ENCODE measurements at regions not wholly inside any gene's neighbourhood (a gene's known extent, or its start where the extent isn't known, plus 50 kb on each side); places are given as distances from the start of the nearest gene placed in this dataset.
A peak's percentile ranks its signal among the peaks of the same experiment; 100 is the strongest.

- whole genome bisulfite sequencing = 83% methylated on average over 1 of the region's 2 CpGs
- H3K36me3 ChIP-seq (ENCODE audit: insufficient read depth, low read length) = no peaks in the 10 kb centered on the region
- H3K4me3 ChIP-seq (ENCODE audit: low read length) = no peak overlapping the region
- H3K9me3 ChIP-seq (ENCODE audit: insufficient read depth, low read depth, low read length) = no peaks in the 10 kb centered on the region
- no peak overlapping the region for H3K27ac ChIP-seq (ENCODE audit: low read depth, low read length)
- H3K27me3 ChIP-seq (ENCODE audit: insufficient read depth, low read length) = no peaks in the 10 kb centered on the region
- no peak overlapping the region for H3K9ac ChIP-seq (ENCODE audit: low read depth, low read length)
- H3K4me1 ChIP-seq (ENCODE audit: insufficient read depth, low read length) = peaks cover 12% of the 10 kb centered on the region; the same call in 1 of the 2 replicates
Observed at GRCh38 chrX:13401724-13402123, 81.9 kb upstream of the ATXN3L start.

DNA sequence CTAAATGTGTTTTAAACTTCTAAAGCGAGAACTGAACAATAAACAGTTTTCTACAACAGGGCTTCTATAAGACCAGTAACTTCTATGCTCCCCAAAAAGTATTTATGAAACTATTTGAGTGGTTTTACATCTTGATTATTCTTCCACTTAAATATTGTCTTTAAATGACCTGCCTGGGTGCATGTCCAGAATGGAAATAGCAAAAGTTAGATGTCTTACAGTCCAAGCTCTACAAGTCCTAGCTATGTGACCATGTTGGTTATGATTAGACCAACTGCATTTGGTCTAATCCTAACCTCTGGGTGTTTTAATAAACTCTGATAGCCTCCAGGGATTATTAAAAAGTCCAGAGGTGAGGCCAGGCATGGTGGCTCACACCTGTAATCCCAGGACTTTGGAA, 79.0 kb upstream of the ATXN3L start:
- whole genome bisulfite sequencing = no CpG with 5 or more reads among the region's 1 CpG
- Histone ChIP-seq H3K27ac (ENCODE audit: low read depth, low read length) (peak overlapping the region; percentile 33; the same call in 1 of the 2 replicates), H3K27me3 (ENCODE audit: insufficient read depth, low read length) (no peaks in the 10 kb centered on the region), H3K4me1 (ENCODE audit: insufficient read depth, low read length) (peaks cover 12% of the 10 kb centered on the region; the same call in 1 of the 2 replicates), H3K9ac (ENCODE audit: low read depth, low read length) (no peak overlapping the region), H3K36me3 (ENCODE audit: insufficient read depth, low read length) (no peaks in the 10 kb centered on the region), H3K4me3 (ENCODE audit: low read length) (no peak overlapping the region), H3K9me3 (ENCODE audit: insufficient read depth, low read depth, low read length) (no peaks in the 10 kb centered on the region)

GRCh38 chrX:13397878-13398818, 78.3 kb upstream of the ATXN3L start:
- H3K4me3 ChIP-seq (ENCODE audit: low read length) = no peak overlapping the region
- H3K27me3 ChIP-seq (ENCODE audit: insufficient read depth, low read length) = no peaks in the 10 kb centered on the region

DNA sequence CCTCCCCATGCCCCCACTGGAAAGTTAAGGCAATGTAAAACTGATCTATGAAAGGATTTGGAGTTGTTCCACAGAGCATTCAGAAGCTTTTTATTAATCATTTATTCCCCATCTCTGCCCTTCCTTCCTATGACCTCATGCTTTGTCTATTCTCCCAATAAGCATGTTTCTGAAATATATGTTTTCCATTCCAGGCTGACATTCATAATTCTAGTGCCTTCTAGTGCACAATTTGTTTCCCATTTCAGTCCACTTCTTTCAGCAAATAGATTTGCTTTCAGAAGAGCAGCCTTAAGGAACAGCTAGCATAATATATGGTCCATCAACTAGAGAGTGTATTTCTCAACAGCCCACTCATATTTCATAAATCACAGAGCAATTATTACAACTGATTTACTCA, 77.1 kb upstream of the ATXN3L start:
- no peaks in the 10 kb centered on the region for H3K36me3 ChIP-seq (ENCODE audit: insufficient read depth, low read length)
- H3K27ac ChIP-seq (ENCODE audit: low read depth, low read length) = no peak overlapping the region
- no peaks in the 10 kb centered on the region for H3K27me3 ChIP-seq (ENCODE audit: insufficient read depth, low read length)
- no peak overlapping the region for H3K4me3 ChIP-seq (ENCODE audit: low read length)
- H3K9ac ChIP-seq (ENCODE audit: low read depth, low read length) = no peak overlapping the region
- H3K4me1 ChIP-seq (ENCODE audit: insufficient read depth, low read length) = peaks cover 12% of the 10 kb centered on the region; the same call in 1 of the 2 replicates
- no peaks in the 10 kb centered on the region for H3K9me3 ChIP-seq (ENCODE audit: insufficient read depth, low read depth, low read length)

More at GRCh38 chrX:13397878-13398818, 78.3 kb upstream of the ATXN3L start:
- 68% methylated on average over 2 of the region's 5 CpGs for WGBS
- peaks cover 12% of the 10 kb centered on the region; the same call in 1 of the 2 replicates for H3K4me1 ChIP-seq (ENCODE audit: insufficient read depth, low read length)
- H3K9ac ChIP-seq (ENCODE audit: low read depth, low read length) = no peak overlapping the region
- H3K27ac ChIP-seq (ENCODE audit: low read depth, low read length) = no peak overlapping the region
- no peaks in the 10 kb centered on the region for H3K9me3 ChIP-seq (ENCODE audit: insufficient read depth, low read depth, low read length)
- no peaks in the 10 kb centered on the region for H3K36me3 ChIP-seq (ENCODE audit: insufficient read depth, low read length)

DNA sequence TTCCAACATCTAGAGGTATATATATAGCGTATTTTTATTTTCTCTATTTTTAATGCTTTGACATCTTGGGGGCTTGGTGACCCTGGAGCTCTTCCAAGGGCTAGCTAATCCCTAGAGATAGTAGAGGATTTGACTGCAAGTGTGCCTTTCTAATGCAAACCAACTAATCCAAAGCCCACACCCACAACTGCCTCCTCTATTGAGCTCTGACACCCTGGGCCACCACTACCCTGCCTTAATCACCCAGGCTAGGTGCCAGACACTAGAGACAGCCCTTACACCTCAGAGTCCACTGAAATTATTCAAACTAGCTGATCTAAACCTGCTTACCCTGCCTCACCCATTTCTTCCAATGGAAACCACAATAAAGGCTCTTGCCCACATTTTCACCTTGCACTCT, 69.6 kb upstream of the ATXN3L start:
- Histone ChIP-seq H3K27ac (ENCODE audit: low read depth, low read length) (no peak overlapping the region), H3K9me3 (ENCODE audit: insufficient read depth, low read depth, low read length) (no peaks in the 10 kb centered on the region), H3K4me3 (ENCODE audit: low read length) (no peak overlapping the region), H3K36me3 (ENCODE audit: insufficient read depth, low read length) (no peaks in the 10 kb centered on the region), H3K9ac (ENCODE audit: low read depth, low read length) (no peak overlapping the region), H3K27me3 (ENCODE audit: insufficient read depth, low read length) (no peaks in the 10 kb centered on the region), H3K4me1 (ENCODE audit: insufficient read depth, low read length) (no peaks in the 10 kb centered on the region)
- no CpG with 5 or more reads among the region's 1 CpG for WGBS

GRCh38 chrX:13387666-13388494, 68.0 kb upstream of the ATXN3L start:
- Histone ChIP-seq H3K9ac (ENCODE audit: low read depth, low read length) (no peak overlapping the region), H3K27ac (ENCODE audit: low read depth, low read length) (no peak overlapping the region), H3K4me1 (ENCODE audit: insufficient read depth, low read length) (no peaks in the 10 kb centered on the region), H3K9me3 (ENCODE audit: insufficient read depth, low read depth, low read length) (no peaks in the 10 kb centered on the region), H3K4me3 (ENCODE audit: low read length) (no peak overlapping the region), H3K27me3 (ENCODE audit: insufficient read depth, low read length) (no peaks in the 10 kb centered on the region), H3K36me3 (ENCODE audit: insufficient read depth, low read length) (no peaks in the 10 kb centered on the region)
- 87% methylated on average over 2 of the region's 2 CpGs for WGBS

DNA sequence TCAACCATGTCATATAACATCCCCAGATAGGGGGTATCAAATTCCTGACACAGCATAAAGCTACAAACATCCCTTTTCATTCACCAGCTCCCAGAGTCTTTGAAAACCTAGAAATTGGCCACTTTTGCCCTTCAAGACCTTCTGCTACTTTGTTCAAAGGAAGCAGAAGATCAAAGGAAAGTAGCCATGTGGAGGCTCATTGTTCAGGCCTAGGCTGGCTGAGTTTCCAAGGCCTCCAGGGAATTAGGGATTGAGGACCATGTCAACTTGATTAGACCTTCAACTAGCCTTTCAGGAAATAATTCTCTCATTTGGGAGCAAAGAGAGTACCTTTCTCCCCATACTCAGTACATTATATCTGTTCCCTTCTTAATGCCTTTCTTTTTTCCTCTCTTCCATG, 66.8 kb upstream of the ATXN3L start:
- Histone ChIP-seq H3K4me3 (ENCODE audit: low read length) (no peak overlapping the region), H3K4me1 (ENCODE audit: insufficient read depth, low read length) (no peaks in the 10 kb centered on the region), H3K9ac (ENCODE audit: low read depth, low read length) (no peak overlapping the region), H3K36me3 (ENCODE audit: insufficient read depth, low read length) (no peaks in the 10 kb centered on the region), H3K27me3 (ENCODE audit: insufficient read depth, low read length) (no peaks in the 10 kb centered on the region), H3K9me3 (ENCODE audit: insufficient read depth, low read depth, low read length) (no peaks in the 10 kb centered on the region), H3K27ac (ENCODE audit: low read depth, low read length) (no peak overlapping the region)

DNA sequence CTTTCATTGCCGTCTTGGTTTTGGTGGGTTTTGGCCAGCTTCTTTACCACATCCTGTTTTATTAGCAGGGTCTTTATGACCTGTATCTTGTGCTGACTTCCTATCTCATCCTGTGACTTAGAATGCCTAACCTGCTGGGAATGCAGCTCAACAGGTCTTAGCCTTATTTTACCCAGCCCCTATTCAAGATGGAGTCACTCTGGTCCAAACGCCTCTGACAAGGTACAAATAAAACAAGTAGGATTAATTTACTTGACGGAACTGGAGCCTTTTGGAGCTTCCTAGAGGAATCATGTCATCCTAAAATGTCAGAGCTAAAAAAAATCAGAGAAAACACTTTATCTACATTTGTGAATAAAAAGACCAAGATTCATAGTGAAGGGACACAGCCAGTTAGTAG, 66.2 kb upstream of the ATXN3L start:
- 100% methylated on average over 3 of the region's 3 CpGs for WGBS
- Histone ChIP-seq H3K9ac (ENCODE audit: low read depth, low read length) (no peak overlapping the region), H3K27me3 (ENCODE audit: insufficient read depth, low read length) (no peaks in the 10 kb centered on the region), H3K4me1 (ENCODE audit: insufficient read depth, low read length) (no peaks in the 10 kb centered on the region), H3K9me3 (ENCODE audit: insufficient read depth, low read depth, low read length) (no peaks in the 10 kb centered on the region), H3K27ac (ENCODE audit: low read depth, low read length) (no peak overlapping the region), H3K4me3 (ENCODE audit: low read length) (no peak overlapping the region), H3K36me3 (ENCODE audit: insufficient read depth, low read length) (no peaks in the 10 kb centered on the region)

- Histone ChIP-seq H3K4me3 (ENCODE audit: low read length) (no peak overlapping the region), H3K27ac (ENCODE audit: low read depth, low read length) (no peak overlapping the region)
- 92% methylated on average over 4 of the region's 5 CpGs for WGBS
Observed at GRCh38 chrX:13383907-13384306, 64.1 kb upstream of the ATXN3L start.

GRCh38 chrX:13381514-13381913, 61.7 kb upstream of the ATXN3L start:
- no peaks in the 10 kb centered on the region for H3K27me3 ChIP-seq (ENCODE audit: insufficient read depth, low read length)
- H3K4me3 ChIP-seq (ENCODE audit: low read length) = no peak overlapping the region
- H3K36me3 ChIP-seq (ENCODE audit: insufficient read depth, low read length) = no peaks in the 10 kb centered on the region
- H3K27ac ChIP-seq (ENCODE audit: low read depth, low read length) = no peak overlapping the region
- H3K9me3 ChIP-seq (ENCODE audit: insufficient read depth, low read depth, low read length) = no peaks in the 10 kb centered on the region
- H3K9ac ChIP-seq (ENCODE audit: low read depth, low read length) = no peak overlapping the region
- WGBS = 100% methylated on average over 2 of the region's 2 CpGs
- no peaks in the 10 kb centered on the region for H3K4me1 ChIP-seq (ENCODE audit: insufficient read depth, low read length)

More at GRCh38 chrX:13383907-13384306, 64.1 kb upstream of the ATXN3L start:
- H3K9ac ChIP-seq (ENCODE audit: low read depth, low read length) = no peak overlapping the region
- no peaks in the 10 kb centered on the region for H3K4me1 ChIP-seq (ENCODE audit: insufficient read depth, low read length)
- H3K9me3 ChIP-seq (ENCODE audit: insufficient read depth, low read depth, low read length) = no peaks in the 10 kb centered on the region
- no peaks in the 10 kb centered on the region for H3K27me3 ChIP-seq (ENCODE audit: insufficient read depth, low read length)
- no peaks in the 10 kb centered on the region for H3K36me3 ChIP-seq (ENCODE audit: insufficient read depth, low read length)

DNA sequence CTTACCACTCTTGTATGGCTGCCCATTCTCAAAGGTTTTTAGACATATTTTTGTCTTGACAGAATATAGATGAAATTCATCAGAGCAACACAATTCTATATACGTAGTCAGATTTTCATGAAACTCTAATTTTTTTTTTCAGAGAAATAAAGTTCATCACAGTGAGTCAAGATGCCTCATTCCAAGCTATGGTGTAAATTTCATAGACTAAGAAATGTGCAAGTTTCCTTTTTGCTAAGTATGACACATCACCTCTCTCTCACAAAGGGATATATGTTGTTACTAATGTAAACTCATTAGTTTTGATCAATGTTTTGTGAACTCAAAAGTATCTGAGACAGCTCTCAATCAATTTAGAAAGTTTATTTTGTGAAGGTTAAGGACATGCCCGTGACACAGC, 60.4 kb upstream of the ATXN3L start:
- no peak overlapping the region for H3K27ac ChIP-seq (ENCODE audit: low read depth, low read length)
- H3K9me3 ChIP-seq (ENCODE audit: insufficient read depth, low read depth, low read length) = no peaks in the 10 kb centered on the region
- H3K27me3 ChIP-seq (ENCODE audit: insufficient read depth, low read length) = no peaks in the 10 kb centered on the region
- no peaks in the 10 kb centered on the region for H3K36me3 ChIP-seq (ENCODE audit: insufficient read depth, low read length)
- no peaks in the 10 kb centered on the region for H3K4me1 ChIP-seq (ENCODE audit: insufficient read depth, low read length)
- no peak overlapping the region for H3K9ac ChIP-seq (ENCODE audit: low read depth, low read length)
- no peak overlapping the region for H3K4me3 ChIP-seq (ENCODE audit: low read length)
- WGBS = 0% methylated on average over 1 of the region's 2 CpGs

All from HUES64 (cell line).